Mucosa of descending colon (tissue), 3 donors: ENCODE measurements at regions not wholly inside any gene's neighbourhood (a gene's known extent, or its start where the extent isn't known, plus 50 kb on each side); places are given as distances from the start of the nearest gene placed in this dataset.

ENCODE experiments used
- ATAC-seq: fragments of 200-7000 bp; cut with Tn5 transposase; one replicate; pipeline ENCODE4 v1.9.1; 2020; ENCODE audit warnings: mild to moderate bottlenecking, moderate library complexity
- DNase-seq, 3 donors: peaks; one replicate each; pipeline ENCODE4 v3.0.0-alpha.2; 2020
- H3K36me3 ChIP-seq: fragments of 200-600 bp; one replicate; pipeline ENCODE4 v1.8.0; 2021; ENCODE audit warnings: low read depth, mild to moderate bottlenecking
- H3K4me1 ChIP-seq: fragments of 200-600 bp; one replicate; pipeline ENCODE4 v1.8.0; 2021; ENCODE audit warnings: low read depth, mild to moderate bottlenecking
- H3K4me3 ChIP-seq: fragments of 200-600 bp; one replicate; pipeline ENCODE4 v1.8.0; 2021; ENCODE audit warnings: mild to moderate bottlenecking
- H3K9me3 ChIP-seq: fragments of 200-600 bp; one replicate; pipeline ENCODE4 v1.8.0; 2021; ENCODE audit warnings: mild to moderate bottlenecking
- CTCF ChIP-seq: fragments of 200-600 bp; IDR thresholded peaks from one replicate; pipeline ENCODE4 v1.8.0; 2022; ENCODE audit warnings: antibody characterized with exemption, mild to moderate bottlenecking
- intact Hi-C, 2 donors: fragments of 100-400 bp; cut with DNase I in 1 of 2; cut with micrococcal nuclease in 1 of 2; formaldehyde crosslinking; loops; one replicate each; pipeline versions ENCODE4 v1.11.0 to v1.11.1; 2022; cut with DNase I, micrococcal nuclease
- donor health status: DM: no; HTN: no; CAD: no; lungs with moderate emphysema.
- donor health status: DM: no; HTN: no; CAD: no.
- donor health status: DM: no; HTN: yes; CAD: no.

- no peak overlapping the region for H3K4me3 ChIP-seq
- H3K4me1 ChIP-seq, result no peaks in the 10 kb centered on the region
- no peaks in the 10 kb centered on the region for H3K36me3 ChIP-seq
- intact Hi-C loops, result no loop called here
- ATAC-seq (no peak), DNase-seq (no peak)
- TF ChIP-seq CTCF, result no peak
- peaks cover 8% of the 10 kb centered on the region for H3K9me3 ChIP-seq
Observed at GRCh38 chr5:158573829-158574228, 525.9 kb downstream of the EBF1 start.

- no peak overlapping the region for H3K4me3 ChIP-seq
- no peak for TF ChIP-seq CTCF
- no peaks in the 10 kb centered on the region for H3K4me1 ChIP-seq
- intact Hi-C loops, result no loop called here
- H3K36me3 ChIP-seq, result no peaks in the 10 kb centered on the region
- H3K9me3 ChIP-seq, result no peaks in the 10 kb centered on the region
- DNase-seq, result no peak
- ATAC-seq, result no peak
Observed at GRCh38 chr5:158570502-158570901, 529.2 kb downstream of the EBF1 start.

GRCh38 chr5:158569534-158569933 is 530.2 kb downstream of the EBF1 start:
- ATAC-seq, result no peak
- no peaks in the 10 kb centered on the region for H3K4me1 ChIP-seq
- no peak for DNase-seq
- H3K4me3 ChIP-seq, result no peak overlapping the region
- H3K36me3 ChIP-seq, result no peaks in the 10 kb centered on the region
- H3K9me3 ChIP-seq, result no peaks in the 10 kb centered on the region
- intact Hi-C loops, result no loop called here
- no peak for TF ChIP-seq CTCF

GRCh38 chr5:158565017-158565789 is 534.5 kb downstream of the EBF1 start:
- no peak overlapping the region for H3K4me3 ChIP-seq
- no peaks in the 10 kb centered on the region for H3K9me3 ChIP-seq
- H3K4me1 ChIP-seq, result no peaks in the 10 kb centered on the region
- intact Hi-C loops, result no loop called here
- no peak for DNase-seq
- ATAC-seq, result no peak
- H3K36me3 ChIP-seq, result no peaks in the 10 kb centered on the region
- TF ChIP-seq CTCF, result no peak

GRCh38 chr5:158563760-158564390 is 535.8 kb downstream of the EBF1 start:
- Histone ChIP-seq H3K4me1 (no peaks in the 10 kb centered on the region), H3K36me3 (no peaks in the 10 kb centered on the region), H3K4me3 (no peak overlapping the region), H3K9me3 (no peaks in the 10 kb centered on the region)
- ATAC-seq (no peak), DNase-seq (no peak)
- no peak for TF ChIP-seq CTCF
- intact Hi-C loops, result no loop called here
